ENCODE measurements at regions not wholly inside any gene's neighbourhood (a gene's known extent, or its start where the extent isn't known, plus 50 kb on each side); places are given as distances from the start of the nearest gene placed in this dataset.
A peak's percentile ranks its signal among the peaks of the same experiment; 100 is the strongest.

GRCh38 chr17:14444915-14445314 lies 144.0 kb downstream of the HS3ST3B1 start:
- POLR2A ChIA-PET (ENCODE audit: partially characterized antibody): no interaction called here
- no peak overlapping the region for H3K9ac ChIP-seq (replicated peaks in 1 of 4; ENCODE audit: extremely low read depth in 1 of 4, low read depth in 3 of 4, low read length in 3 of 4)

More at GRCh38 chr17:14444915-14445314, 144.0 kb downstream of the HS3ST3B1 start:
- H3K36me3 ChIP-seq (ENCODE audit: control insufficient read depth in 2 of 4, insufficient read depth in 4 of 4, low read length in 3 of 4): no peaks in the 10 kb centered on the region
- no peaks in the 10 kb centered on the region for H4K20me1 ChIP-seq (replicated peaks in 1 of 2; ENCODE audit: control insufficient read depth in 1 of 2, insufficient read depth in 2 of 2, low read length in 2 of 2)
- CTCF ChIA-PET (ENCODE audit: partially characterized antibody): no interaction called here
- 0 out of 2 replicates have a peak overlapping the region, but pooled peaks have one; percentile 23 for H2BK20ac ChIP-seq (ENCODE audit: low read length)
- no peak overlapping the region for H3K4me2 ChIP-seq (ENCODE audit: insufficient read depth in 1 of 2, low read depth in 2 of 2, low read length in 2 of 2)
- H3K4me3 ChIP-seq (ENCODE audit: extremely low read depth in 1 of 4, insufficient read depth in 2 of 4, low read depth in 3 of 4, low read length in 4 of 4): no peak overlapping the region
- H3K56ac ChIP-seq (replicated peaks; ENCODE audit: insufficient read length, low read depth, low read length): no peak overlapping the region
- no peak for FAIRE-seq
- H4K5ac ChIP-seq (ENCODE audit: insufficient read length, low read depth, low read length): no peak overlapping the region
- no peak overlapping the region for H2BK120ac ChIP-seq (replicated peaks; ENCODE audit: low read depth, low read length)
- no peaks in the 10 kb centered on the region for H3K79me1 ChIP-seq (ENCODE audit: low read depth, low read length)
- H3K4ac ChIP-seq (replicated peaks; ENCODE audit: insufficient read length, low read depth, low read length): no peak overlapping the region
- no peak for TF ChIP-seq CTBP2 (IDR thresholded peaks at IDR 0.05; ENCODE audit: borderline replicate concordance, insufficient read depth, insufficient read length, low read length)
- TF ChIP-seq SUZ12 (IDR thresholded peaks at IDR 0.05; ENCODE audit: low read length): no peak
- no peak overlapping the region for H2AFZ ChIP-seq (ENCODE audit: low read length)
- H2BK15ac ChIP-seq (ENCODE audit: low read length): no peak overlapping the region
- WGBS, 2 experiments (ENCODE audit: extremely low coverage in 1 of 2, insufficient coverage in 1 of 2, insufficient read length in 1 of 2, insufficient replicate concordance in 2 of 2, low coverage in 1 of 2, low lambda C conversion rate in 2 of 2, missing lambda C conversion rate in 1 of 2): 94% methylated on average over 3 of the region's 3 CpGs; no CpG with 5 or more reads in 1 of the 2 experiments
- no peak for DNase-seq (ENCODE audit: low read depth in 1 of 2, low spot score in 2 of 2)
- no peak overlapping the region for H3K14ac ChIP-seq (ENCODE audit: insufficient read length)
- no peak overlapping the region for H3K23ac ChIP-seq (ENCODE audit: insufficient read length)
- no peak overlapping the region for H2BK5ac ChIP-seq (ENCODE audit: low read depth, low read length)
- no peaks in the 10 kb centered on the region for H3K9me3 ChIP-seq (ENCODE audit: insufficient read depth in 2 of 2, low read depth in 1 of 2, low read length in 1 of 2)
- H3K27me3 ChIP-seq (replicated peaks in 1 of 4; ENCODE audit: control insufficient read depth in 3 of 4, extremely low read depth in 1 of 4, insufficient read depth in 3 of 4, low read length in 3 of 4): no peaks in the 10 kb centered on the region
- no peak overlapping the region for H2BK12ac ChIP-seq (ENCODE audit: low read depth, low read length)
- peaks cover 2% of the 10 kb centered on the region; the same call in 1 of the 2 replicates for H3K23me2 ChIP-seq (ENCODE audit: low read depth, low read length)
- H3K4me1 ChIP-seq (replicated peaks in 1 of 4; ENCODE audit: control insufficient read depth in 3 of 4, insufficient read depth in 4 of 4, low read length in 3 of 4): no peaks in the 10 kb centered on the region
- H2AK5ac ChIP-seq (ENCODE audit: low read depth, low read length): no peak overlapping the region
- no peak overlapping the region for H3K18ac ChIP-seq (ENCODE audit: extremely low read depth, low read length)
- H3K27ac ChIP-seq (ENCODE audit: low read depth, low read length): no peak overlapping the region
- no peak overlapping the region for H4K91ac ChIP-seq (replicated peaks; ENCODE audit: insufficient read length, low read length)
- no peak overlapping the region for H4K8ac ChIP-seq (ENCODE audit: extremely low read depth, insufficient read depth, low read length)
- H3K79me2 ChIP-seq (ENCODE audit: control insufficient read depth in 1 of 2, insufficient read depth in 2 of 2, low read length in 2 of 2): no peaks in the 10 kb centered on the region

All from H1 (cell line).